Transverse colon (tissue), 4 donors: ENCODE measurements at regions not wholly inside any gene's neighbourhood (a gene's known extent, or its start where the extent isn't known, plus 50 kb on each side); places are given as distances from the start of the nearest gene placed in this dataset.

Experiments used
- DNase-seq: peaks from one replicate; pipeline ENCODE4 v3.0.0-alpha.2; 2019
- H3K27ac ChIP-seq, 4 donors: fragments of 200-600 bp; sonication (generic); 2 replicates each; pipeline ENCODE4 v1.5.1; 2016 to 2018; ENCODE audit warnings: inconsistent platforms in 4 of 4
- H3K27me3 ChIP-seq: fragments of 200-600 bp; sonication (generic); 2 replicates; pipeline ENCODE4 v1.5.1; 2017; ENCODE audit warnings: inconsistent platforms
- H3K36me3 ChIP-seq, 4 donors: fragments of 200-600 bp; sonication (generic); 2 replicates each; pipeline ENCODE4 v1.5.1; 2017 to 2019; ENCODE audit warnings: inconsistent platforms in 4 of 4
- H3K4me1 ChIP-seq, 4 donors: fragments of 200-600 bp; sonication (generic); 2 replicates each; pipeline ENCODE4 v1.5.1; 2017 to 2020; ENCODE audit warnings: inconsistent platforms in 4 of 4
- H3K4me3 ChIP-seq, 4 donors: fragments of 200-600 bp; sonication (generic); 1 replicate in 1 of 4; 2 replicates in 3 of 4; pipeline versions ENCODE4 v1.5.1 to v1.6.1; 2017 to 2019; ENCODE audit warnings: inconsistent platforms in 4 of 4
- H3K9me3 ChIP-seq, 2 donors: fragments of 200-600 bp; sonication (generic); 2 replicates each; pipeline ENCODE4 v1.5.1; 2017 to 2019; ENCODE audit warnings: inconsistent platforms in 2 of 2
- CTCF ChIP-seq, 5 experiments: fragments of 200-600 bp in 3 of 5; fragments of 450-650 bp in 2 of 5; sonication (generic) in 3 of 5; IDR thresholded peaks; 1 replicate in 2 of 5; 2 replicates in 3 of 5; pipeline ENCODE4 v1.5.1; 2016 to 2017; ENCODE audit warnings: antibody characterized with exemption in 5 of 5, inconsistent platforms in 3 of 5, mild to moderate bottlenecking in 2 of 5, moderate library complexity in 1 of 5
- EP300 ChIP-seq: sonication (generic); formaldehyde crosslinking; IDR thresholded peaks from one replicate; pipeline ENCODE4 v1.6.1; 2017; ENCODE audit warnings: antibody characterized with exemption, low read depth
- POLR2A ChIP-seq: fragments of 450-650 bp; IDR thresholded peaks from one replicate; pipeline ENCODE4 v1.6.1; 2016; ENCODE audit warnings: antibody characterized with exemption, mild to moderate bottlenecking, moderate library complexity
- POLR2AphosphoS5 ChIP-seq, 3 donors: sonication (generic); formaldehyde crosslinking; IDR thresholded peaks; one replicate each; pipeline ENCODE4 v1.6.1; 2016; ENCODE audit warnings: antibody characterized with exemption in 3 of 3
- WGBS, 2 donors: methylation state at CpG; one replicate each; pipeline ENCODE4 v1.1.5; 2018; ENCODE audit warnings: low coverage in 1 of 2; 5-methylcytosine and 5-hydroxymethylcytosine counted together
- in situ Hi-C, 4 donors: fragments of 200-750 bp; cut with MboI; loops; one replicate each; pipeline versions ENCODE4 v1.15.0 to v1.15.1; 2017; ENCODE audit warnings: low sequenced_read_pairs in 3 of 4, low pct_ligation_motif_present in 1 of 4, low pct_unique_long_range_greater_than_20kb in 1 of 4
- intact Hi-C: fragments of 100-400 bp; cut with DNase I; formaldehyde crosslinking; loops from one replicate; pipeline ENCODE4 v1.15.1; 2023; ENCODE audit warnings: low total_unique reads

DNA sequence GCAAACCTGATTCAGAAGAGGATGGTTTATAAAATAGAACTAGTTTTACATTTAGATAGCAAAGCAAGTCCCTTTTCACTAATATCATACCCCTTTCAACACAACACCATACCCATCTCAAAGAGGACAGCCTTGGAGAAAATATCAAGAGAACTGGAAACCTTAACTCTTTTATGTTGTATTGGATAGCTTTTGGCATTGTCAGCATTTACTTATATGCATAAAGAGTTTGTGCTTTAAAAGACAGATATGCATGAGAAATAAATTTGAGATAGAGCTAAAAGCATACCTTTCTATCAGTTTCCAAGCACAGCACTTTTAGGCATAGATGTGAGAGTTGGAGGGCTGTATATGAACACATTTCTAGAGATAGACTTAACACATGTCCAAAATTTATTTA is 799.3 kb upstream of the ACO1 start:
- TF ChIP-seq CTCF (IDR thresholded peaks at IDR 0.05) (no peak), EP300 (no peak), POLR2AphosphoS5 (IDR thresholded peaks at IDR 0.05) (no peak), POLR2A (no peak)
- H3K36me3 ChIP-seq: no peaks in the 10 kb centered on the region
- DNase-seq: no peak
- intact Hi-C loops: no loop called here
- H3K27ac ChIP-seq: no peak overlapping the region
- H3K9me3 ChIP-seq: no peaks in the 10 kb centered on the region
- H3K4me3 ChIP-seq: no peak overlapping the region
- in situ Hi-C loops: no loop called here
- H3K4me1 ChIP-seq: no peaks in the 10 kb centered on the region
- H3K27me3 ChIP-seq: no peaks in the 10 kb centered on the region

GRCh38 chr9:31587146-31587545 is 797.3 kb upstream of the ACO1 start:
- 69 to 79% methylated on average over 3 of the region's 3 CpGs for WGBS, 2 donors
- Histone ChIP-seq H3K36me3 (no peaks in the 10 kb centered on the region), H3K27ac (no peak overlapping the region), H3K4me3 (no peak overlapping the region), H3K4me1 (no peaks in the 10 kb centered on the region), H3K27me3 (no peaks in the 10 kb centered on the region), H3K9me3 (no peaks in the 10 kb centered on the region)
- in situ Hi-C loops: no loop called here
- DNase-seq: no peak
- no peak for TF ChIP-seq POLR2AphosphoS5 (IDR thresholded peaks at IDR 0.05)
- TF ChIP-seq POLR2A: no peak
- no peak for TF ChIP-seq EP300
- TF ChIP-seq CTCF (IDR thresholded peaks at IDR 0.05): no peak
- intact Hi-C loops: no loop called here

DNA sequence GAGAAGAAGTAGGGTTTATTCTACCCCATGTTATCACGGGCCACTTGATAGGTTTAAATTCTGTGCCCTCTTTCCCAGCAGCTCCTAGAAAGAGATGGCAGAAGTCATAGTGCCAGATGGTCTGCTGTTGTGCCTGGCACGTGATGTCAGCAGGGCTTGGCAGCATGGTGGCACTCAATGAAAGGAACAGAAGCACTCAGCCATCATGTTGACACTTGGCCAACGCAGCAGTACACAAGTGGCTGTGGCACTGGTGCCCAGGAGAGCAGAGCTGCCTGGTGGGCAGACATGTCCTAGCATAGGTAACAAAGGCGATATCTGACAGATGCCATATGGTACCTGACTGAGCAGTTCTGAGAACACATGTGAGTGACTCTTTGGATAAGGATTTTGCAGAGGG is 796.4 kb upstream of the ACO1 start:
- no peak overlapping the region for H3K4me3 ChIP-seq
- 82 to 85% methylated on average over 4 of the region's 4 CpGs for WGBS, 2 donors
- no peaks in the 10 kb centered on the region for H3K9me3 ChIP-seq
- no peak for DNase-seq
- no peaks in the 10 kb centered on the region for H3K4me1 ChIP-seq
- H3K27me3 ChIP-seq: no peaks in the 10 kb centered on the region
- no peak overlapping the region for H3K27ac ChIP-seq
- intact Hi-C loops: no loop called here
- no peaks in the 10 kb centered on the region for H3K36me3 ChIP-seq
- TF ChIP-seq POLR2AphosphoS5 (IDR thresholded peaks at IDR 0.05) (no peak), EP300 (no peak), POLR2A (no peak), CTCF (IDR thresholded peaks at IDR 0.05) (no peak)
- in situ Hi-C loops: no loop called here

GRCh38 chr9:31588756-31589155 is 795.7 kb upstream of the ACO1 start:
- H3K36me3 ChIP-seq: no peaks in the 10 kb centered on the region
- DNase-seq: no peak
- no peaks in the 10 kb centered on the region for H3K9me3 ChIP-seq
- intact Hi-C loops: no loop called here
- H3K27ac ChIP-seq: no peak overlapping the region
- TF ChIP-seq POLR2A (no peak), CTCF (IDR thresholded peaks at IDR 0.05) (no peak), POLR2AphosphoS5 (IDR thresholded peaks at IDR 0.05) (no peak), EP300 (no peak)
- no peaks in the 10 kb centered on the region for H3K4me1 ChIP-seq
- in situ Hi-C loops: no loop called here
- no peak overlapping the region for H3K4me3 ChIP-seq
- no peaks in the 10 kb centered on the region for H3K27me3 ChIP-seq
